Heart left ventricle (tissue), 13 donors: ENCODE measurements at regions not wholly inside any gene's neighbourhood (a gene's known extent, or its start where the extent isn't known, plus 50 kb on each side); places are given as distances from the start of the nearest gene placed in this dataset.

ENCODE experiments used
- POLR2A ChIP-seq, 2 donors: fragments of 450-650 bp; IDR thresholded peaks; one replicate each; pipeline ENCODE4 v1.6.1; 2017; ENCODE audit warnings: antibody characterized with exemption in 2 of 2, mild to moderate bottlenecking in 2 of 2, moderate library complexity in 2 of 2
- TF ChIP-seq, protein P1 (sequence below), 12 donors: fragments of 200-600 bp; sonication (generic) in 4 of 12; IDR thresholded peaks; one replicate each; pipeline versions ENCODE4 v1.5.0 to v1.8.0; 2018 to 2022; ENCODE audit warnings: antibody characterized with exemption in 12 of 12, mild to moderate bottlenecking in 5 of 12
- donor health status: ischemic (EF 13 %, LVEDD 7.1; RV severe dilation, severe dysfunction).
- donor health status: DM: no; HTN: yes; CAD: no.
- donor health status: DM: no; HTN: no; CAD: no.
- donor health status: ischemic (EF 25% LVEDD 6.9; RV normal size, moderate dysfunction).
- donor health status: ischemic (EF 25% LVEDD 5.7; RV mildly dilated, moderate dysfunction).
- donor health status: ischemic (EF 35%, LVEDD 5.7; RV mildly dilated, moderate dysfunction).
- donor health status: nonischemic (EF 11% LVEDD 7.7; RV severe dilation, severe dysfunction).
- donor health status: DM: yes; HTN: yes; CAD: no.
- donor health status: PGD.
- donor health status: ischemic (EF 29% LVEDD 5.4; RV normal size, mild dysfunction).
- donor health status: nonischemic (EF 23%, LVEDD 6.1; RV moderate dilation, normal function).

- TF ChIP-seq, protein P1, sequence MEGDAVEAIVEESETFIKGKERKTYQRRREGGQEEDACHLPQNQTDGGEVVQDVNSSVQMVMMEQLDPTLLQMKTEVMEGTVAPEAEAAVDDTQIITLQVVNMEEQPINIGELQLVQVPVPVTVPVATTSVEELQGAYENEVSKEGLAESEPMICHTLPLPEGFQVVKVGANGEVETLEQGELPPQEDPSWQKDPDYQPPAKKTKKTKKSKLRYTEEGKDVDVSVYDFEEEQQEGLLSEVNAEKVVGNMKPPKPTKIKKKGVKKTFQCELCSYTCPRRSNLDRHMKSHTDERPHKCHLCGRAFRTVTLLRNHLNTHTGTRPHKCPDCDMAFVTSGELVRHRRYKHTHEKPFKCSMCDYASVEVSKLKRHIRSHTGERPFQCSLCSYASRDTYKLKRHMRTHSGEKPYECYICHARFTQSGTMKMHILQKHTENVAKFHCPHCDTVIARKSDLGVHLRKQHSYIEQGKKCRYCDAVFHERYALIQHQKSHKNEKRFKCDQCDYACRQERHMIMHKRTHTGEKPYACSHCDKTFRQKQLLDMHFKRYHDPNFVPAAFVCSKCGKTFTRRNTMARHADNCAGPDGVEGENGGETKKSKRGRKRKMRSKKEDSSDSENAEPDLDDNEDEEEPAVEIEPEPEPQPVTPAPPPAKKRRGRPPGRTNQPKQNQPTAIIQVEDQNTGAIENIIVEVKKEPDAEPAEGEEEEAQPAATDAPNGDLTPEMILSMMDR (IDR thresholded peaks at IDR 0.05) = no peak
- no peak for TF ChIP-seq POLR2A (IDR thresholded peaks at IDR 0.05)
Measured at GRCh38 chr13:62123409-62123808, 707.8 kb upstream of the PCDH20 start.
